HG03108 (cell line): ENCODE measurements at regions not wholly inside any gene's neighbourhood (a gene's known extent, or its start where the extent isn't known, plus 50 kb on each side); places are given as distances from the start of the nearest gene placed in this dataset.

Experiments
- ATAC-seq: cut with Tn5 transposase; IDR thresholded peaks from one replicate; pipeline ENCODE4 v1.9.1; 2021; ENCODE audit warnings: moderate library complexity; ENCODE audit not compliant: unreplicated experiment

- ATAC-seq: no peak
Observed at GRCh38 chr9:71218774-71219173, 97.4 kb upstream of the TRPM3 start.

GRCh38 chr9:71213633-71214032 lies 92.2 kb upstream of the TRPM3 start:
- no peak for ATAC-seq

GRCh38 chr9:71210326-71210725 lies 88.9 kb upstream of the TRPM3 start:
- no peak for ATAC-seq

- no peak for ATAC-seq
Observed at GRCh38 chr9:71209890-71210289, 88.5 kb upstream of the TRPM3 start.

GRCh38 chr9:71202931-71203330 lies 81.5 kb upstream of the TRPM3 start:
- ATAC-seq: no peak

- ATAC-seq: no peak
Observed at GRCh38 chr9:71191708-71192107, 70.3 kb upstream of the TRPM3 start.

- no peak for ATAC-seq
Observed at GRCh38 chr9:71183251-71183650, 61.8 kb upstream of the TRPM3 start.

GRCh38 chr9:71179183-71179582 lies 57.8 kb upstream of the TRPM3 start:
- ATAC-seq: no peak

GRCh38 chr9:71177901-71178300 lies 56.5 kb upstream of the TRPM3 start:
- no peak for ATAC-seq

- no peak for ATAC-seq
Observed at GRCh38 chr9:71171517-71171916, 50.1 kb upstream of the TRPM3 start.
